ENCODE measurements at regions not wholly inside any gene's neighbourhood (a gene's known extent, or its start where the extent isn't known, plus 50 kb on each side); places are given as distances from the start of the nearest gene placed in this dataset.

GRCh38 chr6:98672681-98673475 is 161.5 kb upstream of the POU3F2 start:
- no peak for TF ChIP-seq ZNF70 (CRISPR knock-in tag; IDR thresholded peaks at IDR 0.05)
- TF ChIP-seq CREB5 (CRISPR knock-in tag; IDR thresholded peaks at IDR 0.05; ENCODE audit: low read depth), result no peak
- TF ChIP-seq POU6F1 (CRISPR knock-in tag; IDR thresholded peaks at IDR 0.05; ENCODE audit: borderline replicate concordance, low read depth), result no peak
- TF ChIP-seq OSR1 (CRISPR knock-in tag; IDR thresholded peaks at IDR 0.05), result no peak
- TF ChIP-seq ZNF8 (CRISPR knock-in tag; IDR thresholded peaks at IDR 0.05), result no peak
- no peak for TF ChIP-seq ARNTL (CRISPR knock-in tag; IDR thresholded peaks at IDR 0.05; ENCODE audit: borderline replicate concordance, low read depth)
- no peak for TF ChIP-seq ZFP3 (CRISPR knock-in tag; IDR thresholded peaks at IDR 0.05)
- no peak for TF ChIP-seq ISL1 (CRISPR knock-in tag; IDR thresholded peaks at IDR 0.05)
- TF ChIP-seq TOX (CRISPR knock-in tag; IDR thresholded peaks at IDR 0.05; ENCODE audit: borderline replicate concordance), result no peak
- TF ChIP-seq ZNF565 (CRISPR knock-in tag; conservative IDR thresholded peaks at IDR 0.05; ENCODE audit: low read depth), result no peak
- no peak for TF ChIP-seq PPARA (CRISPR knock-in tag; IDR thresholded peaks at IDR 0.05; ENCODE audit: borderline replicate concordance)
- ATAC-seq, result no peak

- TF ChIP-seq CSRNP3 (CRISPR knock-in tag; IDR thresholded peaks at IDR 0.05) (no peak), ZFP30 (CRISPR knock-in tag; IDR thresholded peaks at IDR 0.05) (no peak), ZFP3 (CRISPR knock-in tag; IDR thresholded peaks at IDR 0.05) (no peak), TSHZ2 (CRISPR knock-in tag; IDR thresholded peaks at IDR 0.05) (no peak), SNAI2 (CRISPR knock-in tag; IDR thresholded peaks at IDR 0.05) (no peak)
These were observed 155.9 kb upstream of the POU3F2 start for GRCh38 chr6:98678481-98678880.

GRCh38 chr6:98686008-98686601 is 148.3 kb upstream of the POU3F2 start:
- no peak for TF ChIP-seq ARNTL (CRISPR knock-in tag; IDR thresholded peaks at IDR 0.05; ENCODE audit: borderline replicate concordance, low read depth)
- TF ChIP-seq ZFP30 (CRISPR knock-in tag; IDR thresholded peaks at IDR 0.05), result no peak
- TF ChIP-seq ZC3H10 (CRISPR knock-in tag; IDR thresholded peaks at IDR 0.05), result no peak
- no peak for TF ChIP-seq TOX (CRISPR knock-in tag; IDR thresholded peaks at IDR 0.05; ENCODE audit: borderline replicate concordance)
- no peak for TF ChIP-seq SNAI2 (CRISPR knock-in tag; IDR thresholded peaks at IDR 0.05)
- no peak for TF ChIP-seq ZNF70 (CRISPR knock-in tag; IDR thresholded peaks at IDR 0.05)
- no peak for TF ChIP-seq CSRNP3 (CRISPR knock-in tag; IDR thresholded peaks at IDR 0.05)
- no peak for TF ChIP-seq GLIS3 (CRISPR knock-in tag; IDR thresholded peaks at IDR 0.05)
- no peak for TF ChIP-seq TSHZ2 (CRISPR knock-in tag; IDR thresholded peaks at IDR 0.05)
- no peak for TF ChIP-seq ZNF8 (CRISPR knock-in tag; IDR thresholded peaks at IDR 0.05)
- TF ChIP-seq ISL1 (CRISPR knock-in tag; IDR thresholded peaks at IDR 0.05), result no peak
- TF ChIP-seq ZNF565 (CRISPR knock-in tag; conservative IDR thresholded peaks at IDR 0.05; ENCODE audit: low read depth), result no peak
- no peak for TF ChIP-seq POU6F1 (CRISPR knock-in tag; IDR thresholded peaks at IDR 0.05; ENCODE audit: borderline replicate concordance, low read depth)
- no peak for TF ChIP-seq OSR1 (CRISPR knock-in tag; IDR thresholded peaks at IDR 0.05)
- TF ChIP-seq PATZ1 (CRISPR knock-in tag; IDR thresholded peaks at IDR 0.05; ENCODE audit: borderline replicate concordance), result no peak
- ATAC-seq, result no peak

More at GRCh38 chr6:98678481-98678880, 155.9 kb upstream of the POU3F2 start:
- no peak for ATAC-seq

Measured in SK-N-SH treated with all-trans-retinoic acid at 6 μM for 48 hours (cell line).